ENCODE measurements at regions not wholly inside any gene's neighbourhood (a gene's known extent, or its start where the extent isn't known, plus 50 kb on each side); places are given as distances from the start of the nearest gene placed in this dataset.

- TF ChIP-seq CTCF (IDR thresholded peaks at IDR 0.05) = no peak
- no peak for TF ChIP-seq ZFX (IDR thresholded peaks at IDR 0.05; ENCODE audit: borderline replicate concordance)
These were observed 56.9 kb upstream of the TMPRSS2 start for GRCh38 chr21:41564871-41565274.
